Gastroesophageal sphincter (tissue), 3 donors: ENCODE measurements at regions not wholly inside any gene's neighbourhood (a gene's known extent, or its start where the extent isn't known, plus 50 kb on each side); places are given as distances from the start of the nearest gene placed in this dataset.

Source experiments
- POLR2A ChIP-seq, 2 donors: fragments of 450-650 bp; IDR thresholded peaks; one replicate each; pipeline ENCODE4 v1.6.1; 2017; ENCODE audit warnings: antibody characterized with exemption in 2 of 2, mild to moderate bottlenecking in 2 of 2, moderate library complexity in 1 of 2
- TF ChIP-seq, protein P1 (sequence below), 4 experiments: fragments of 200-600 bp in 2 of 4; fragments of 450-650 bp in 2 of 4; sonication (generic) in 1 of 4; IDR thresholded peaks; one replicate each; pipeline ENCODE4 v1.5.1; 2017 to 2019; ENCODE audit warnings: antibody characterized with exemption in 4 of 4, mild to moderate bottlenecking in 2 of 4, moderate library complexity in 2 of 4

DNA sequence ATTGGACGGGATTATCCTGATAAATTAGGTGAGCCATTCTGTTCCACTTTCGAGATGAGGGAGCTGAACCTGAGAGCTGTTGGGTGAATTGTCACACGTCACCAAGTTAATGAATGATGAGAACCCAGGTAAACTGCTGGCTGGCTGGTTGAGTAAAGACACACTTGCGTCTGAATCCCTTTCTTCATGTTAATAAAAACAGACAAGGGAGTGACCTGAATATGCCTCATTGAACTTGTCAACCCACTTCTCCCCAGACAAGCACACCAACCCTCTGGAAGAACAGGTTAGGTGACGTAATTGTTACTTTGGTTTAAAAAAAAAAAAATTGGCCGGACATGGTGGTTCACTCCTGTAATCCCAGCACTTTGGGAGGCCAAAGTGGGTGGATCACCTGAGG, 400.9 kb upstream of the CDH5 start:
- TF ChIP-seq, protein P1, sequence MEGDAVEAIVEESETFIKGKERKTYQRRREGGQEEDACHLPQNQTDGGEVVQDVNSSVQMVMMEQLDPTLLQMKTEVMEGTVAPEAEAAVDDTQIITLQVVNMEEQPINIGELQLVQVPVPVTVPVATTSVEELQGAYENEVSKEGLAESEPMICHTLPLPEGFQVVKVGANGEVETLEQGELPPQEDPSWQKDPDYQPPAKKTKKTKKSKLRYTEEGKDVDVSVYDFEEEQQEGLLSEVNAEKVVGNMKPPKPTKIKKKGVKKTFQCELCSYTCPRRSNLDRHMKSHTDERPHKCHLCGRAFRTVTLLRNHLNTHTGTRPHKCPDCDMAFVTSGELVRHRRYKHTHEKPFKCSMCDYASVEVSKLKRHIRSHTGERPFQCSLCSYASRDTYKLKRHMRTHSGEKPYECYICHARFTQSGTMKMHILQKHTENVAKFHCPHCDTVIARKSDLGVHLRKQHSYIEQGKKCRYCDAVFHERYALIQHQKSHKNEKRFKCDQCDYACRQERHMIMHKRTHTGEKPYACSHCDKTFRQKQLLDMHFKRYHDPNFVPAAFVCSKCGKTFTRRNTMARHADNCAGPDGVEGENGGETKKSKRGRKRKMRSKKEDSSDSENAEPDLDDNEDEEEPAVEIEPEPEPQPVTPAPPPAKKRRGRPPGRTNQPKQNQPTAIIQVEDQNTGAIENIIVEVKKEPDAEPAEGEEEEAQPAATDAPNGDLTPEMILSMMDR (IDR thresholded peaks at IDR 0.05), result no peak
- TF ChIP-seq POLR2A (IDR thresholded peaks at IDR 0.05), result no peak
